H1 (cell line): ENCODE measurements at regions not wholly inside any gene's neighbourhood (a gene's known extent, or its start where the extent isn't known, plus 50 kb on each side); places are given as distances from the start of the nearest gene placed in this dataset.

Experiments
- CTCF ChIA-PET: fragments of 300-600 bp; sonication (Branson Sonifier 250); formaldehyde crosslinking; loops from one replicate; lab custom pipeline; 2021; ENCODE audit not compliant: partially characterized antibody; lab: Charles Lee
- POLR2A ChIA-PET: fragments of 300-600 bp; sonication (Branson Sonifier 250); formaldehyde crosslinking; loops from one replicate; lab custom pipeline; 2021; ENCODE audit warnings: inconsistent platforms; ENCODE audit not compliant: partially characterized antibody; lab: Charles Lee
- DNase-seq, 2 experiments: peaks; one replicate each; pipeline versions ENCODE4 v3.0.0 to v3.0.0-alpha.2; 2010 to 2022; ENCODE audit warnings: low spot score in 2 of 2, low read depth in 1 of 2, mixed read lengths in 1 of 2
- FAIRE-seq: peaks from 2 replicates; lab custom pipeline; 2011; peaks lifted over from hg19 to GRCh38; lab: Jason Lieb, UNC
- H2AFZ ChIP-seq: 2 replicates; pipeline ENCODE4 v1.8.1; 2012; ENCODE audit warnings: low read length, inconsistent platforms
- H2AK5ac ChIP-seq: 2 replicates; pipeline ENCODE4 v1.6.1; 2013; ENCODE audit warnings: low read depth, low read length
- H2BK120ac ChIP-seq: replicated peaks from 2 replicates; pipeline ENCODE3; 2013; ENCODE audit warnings: low read depth, low read length, inconsistent platforms
- H2BK12ac ChIP-seq: 2 replicates; pipeline ENCODE4 v1.6.1; 2013; ENCODE audit warnings: low read depth, low read length
- H2BK15ac ChIP-seq: 2 replicates; pipeline ENCODE4 v1.6.1; 2013; ENCODE audit warnings: low read length
- H2BK20ac ChIP-seq: 2 replicates; pipeline ENCODE4 v1.6.1; 2013; ENCODE audit warnings: low read length
- H2BK5ac ChIP-seq: 2 replicates; pipeline ENCODE4 v1.6.1; 2013; ENCODE audit warnings: low read depth, low read length
- H3K14ac ChIP-seq: 2 replicates; pipeline ENCODE4 v1.6.1; 2013; ENCODE audit warnings: inconsistent platforms; ENCODE audit not compliant: insufficient read length
- H3K18ac ChIP-seq: 2 replicates; pipeline ENCODE4 v1.6.1; 2013; ENCODE audit warnings: low read length; ENCODE audit errors: extremely low read depth
- H3K23ac ChIP-seq: 2 replicates; pipeline ENCODE4 v1.6.1; 2013; ENCODE audit warnings: inconsistent platforms; ENCODE audit not compliant: insufficient read length
- H3K23me2 ChIP-seq: 2 replicates; pipeline ENCODE4 v1.6.1; 2013; ENCODE audit warnings: low read depth, low read length
- H3K27ac ChIP-seq: 2 replicates; pipeline ENCODE4 v1.6.1; 2011; ENCODE audit warnings: low read depth, low read length, inconsistent platforms
- H3K27me3 ChIP-seq, 4 experiments: replicated peaks in 1 of 4; 1 replicate in 1 of 4; 2 replicates in 3 of 4; pipeline versions ENCODE4 v1.6.1 to v1.8.1; 2011 to 2013; ENCODE audit warnings: low read length in 3 of 4, mild to moderate bottlenecking in 3 of 4, inconsistent platforms in 2 of 4, mixed read lengths in 2 of 4, moderate library complexity in 1 of 4; ENCODE audit not compliant: control insufficient read depth in 3 of 4, insufficient read depth in 3 of 4; ENCODE audit errors: extremely low read depth in 1 of 4
- H3K36me3 ChIP-seq, 4 experiments: 2 replicates each; pipeline versions ENCODE4 v1.6.1 to v1.8.1; 2011 to 2013; ENCODE audit warnings: mild to moderate bottlenecking in 4 of 4, low read length in 3 of 4, moderate library complexity in 2 of 4, control low read depth in 1 of 4, inconsistent platforms in 1 of 4; ENCODE audit not compliant: insufficient read depth in 4 of 4, control insufficient read depth in 2 of 4
- H3K4ac ChIP-seq: replicated peaks from 2 replicates; pipeline ENCODE3; 2013; ENCODE audit warnings: low read length, low read depth, mixed read lengths, inconsistent platforms; ENCODE audit not compliant: insufficient read length
- H3K4me1 ChIP-seq, 4 experiments: replicated peaks in 1 of 4; 1 replicate in 1 of 4; 2 replicates in 3 of 4; pipeline versions ENCODE4 v1.6.1 to v1.8.1; 2011 to 2013; ENCODE audit warnings: low read length in 3 of 4, inconsistent platforms in 2 of 4, mixed read lengths in 1 of 4; ENCODE audit not compliant: insufficient read depth in 4 of 4, control insufficient read depth in 3 of 4
- H3K4me2 ChIP-seq, 2 experiments: 2 replicates each; pipeline versions ENCODE4 v1.6.1 to v1.8.1; 2011 to 2013; ENCODE audit warnings: low read depth in 2 of 2, low read length in 2 of 2, control low read depth in 1 of 2, inconsistent platforms in 1 of 2, mild to moderate bottlenecking in 1 of 2; ENCODE audit not compliant: insufficient read depth in 1 of 2
- H3K4me3 ChIP-seq, 4 experiments: fragments of 200-600, 300-600 bp in 1 of 4; sonication (generic), shearing (Covaris generic), sonication (Bioruptor Twin) in 1 of 4; 2 replicates each; pipeline versions ENCODE4 v1.5.1 to v1.8.1; 2011 to 2016; ENCODE audit warnings: low read length in 4 of 4, low read depth in 3 of 4, control low read depth in 2 of 4, inconsistent platforms in 2 of 4, mild to moderate bottlenecking in 2 of 4, mixed read lengths in 1 of 4, moderate library complexity in 1 of 4; ENCODE audit not compliant: insufficient read depth in 2 of 4; ENCODE audit errors: extremely low read depth in 1 of 4
- H3K56ac ChIP-seq: replicated peaks from 2 replicates; pipeline ENCODE3; 2013; ENCODE audit warnings: low read depth, mild to moderate bottlenecking, mixed read lengths, low read length, inconsistent platforms; ENCODE audit not compliant: insufficient read length
- H3K79me1 ChIP-seq: 2 replicates; pipeline ENCODE4 v1.6.1; 2013; ENCODE audit warnings: low read depth, low read length, control low read depth
- H3K79me2 ChIP-seq, 2 experiments: 2 replicates each; pipeline versions ENCODE4 v1.6.1 to v1.8.1; 2012 to 2013; ENCODE audit warnings: low read length in 2 of 2, mild to moderate bottlenecking in 2 of 2, inconsistent platforms in 1 of 2; ENCODE audit not compliant: insufficient read depth in 2 of 2, control insufficient read depth in 1 of 2
- H3K9ac ChIP-seq, 4 experiments: replicated peaks in 1 of 4; 1 replicate in 1 of 4; 2 replicates in 3 of 4; pipeline versions ENCODE4 v1.6.1 to v1.8.1; 2011 to 2013; ENCODE audit warnings: low read depth in 3 of 4, low read length in 3 of 4, control low read depth in 2 of 4, mild to moderate bottlenecking in 2 of 4, moderate library complexity in 2 of 4, inconsistent platforms in 1 of 4; ENCODE audit errors: extremely low read depth in 1 of 4
- H3K9me3 ChIP-seq, 2 experiments: 2 replicates each; pipeline versions ENCODE4 v1.6.1 to v1.8.1; 2012 to 2013; ENCODE audit warnings: mild to moderate bottlenecking in 2 of 2, moderate library complexity in 2 of 2, control low read depth in 1 of 2, inconsistent platforms in 1 of 2, low read depth in 1 of 2, low read length in 1 of 2, mixed read lengths in 1 of 2; ENCODE audit not compliant: insufficient read depth in 2 of 2
- H4K20me1 ChIP-seq, 2 experiments: replicated peaks in 1 of 2; 2 replicates each; pipeline versions ENCODE3 to v1.8.1; 2011 to 2013; ENCODE audit warnings: inconsistent platforms in 2 of 2, low read length in 2 of 2, mild to moderate bottlenecking in 1 of 2; ENCODE audit not compliant: insufficient read depth in 2 of 2, control insufficient read depth in 1 of 2
- H4K5ac ChIP-seq: 2 replicates; pipeline ENCODE4 v1.6.1; 2013; ENCODE audit warnings: low read length, low read depth, mixed read lengths, inconsistent platforms; ENCODE audit not compliant: insufficient read length
- H4K8ac ChIP-seq: 2 replicates; pipeline ENCODE4 v1.8.0; 2013; ENCODE audit warnings: mild to moderate bottlenecking, moderate library complexity, low read length, inconsistent platforms; ENCODE audit not compliant: insufficient read depth; ENCODE audit errors: extremely low read depth
- H4K91ac ChIP-seq: replicated peaks from 2 replicates; pipeline ENCODE3; 2013; ENCODE audit warnings: low read length, mixed read lengths, inconsistent platforms; ENCODE audit not compliant: insufficient read length
- CHD2 ChIP-seq: IDR thresholded peaks from 2 replicates; pipeline ENCODE4 v1.6.1; 2012; ENCODE audit warnings: low read length, improper control_type of control experiment
- GTF2F1 ChIP-seq: IDR thresholded peaks from 2 replicates; pipeline ENCODE4 v1.6.1; 2012; ENCODE audit warnings: low read depth, low read length, improper control_type of control experiment, borderline replicate concordance
- HDAC6 ChIP-seq: IDR thresholded peaks from one replicate; pipeline ENCODE4 v1.7.1; 2012; ENCODE audit warnings: low read depth, mild to moderate bottlenecking, inconsistent platforms, low read length, moderate library complexity
- JUN ChIP-seq: IDR thresholded peaks from 2 replicates; pipeline ENCODE4 v1.6.1; 2011; ENCODE audit warnings: low read depth, mild to moderate bottlenecking, improper control_type of control experiment, low read length
- KDM4A ChIP-seq: IDR thresholded peaks from one replicate; pipeline ENCODE4 v1.7.1; 2012; ENCODE audit warnings: low read depth, mild to moderate bottlenecking, moderate library complexity, low read length, inconsistent platforms; ENCODE audit not compliant: severe bottlenecking
- MAFK ChIP-seq: IDR thresholded peaks from 2 replicates; pipeline ENCODE4 v1.6.1; 2012; ENCODE audit warnings: low read depth, mild to moderate bottlenecking, improper control_type of control experiment, low read length
- RAD21 ChIP-seq, 2 experiments: IDR thresholded peaks in 1 of 2; conservative IDR thresholded peaks in 1 of 2; 2 replicates each; pipeline ENCODE4 v1.6.1; 2011; ENCODE audit warnings: low read depth in 2 of 2, low read length in 2 of 2, improper control_type of control experiment in 1 of 2, inconsistent platforms in 1 of 2, mild to moderate bottlenecking in 1 of 2, moderate library complexity in 1 of 2
- RBBP5 ChIP-seq: IDR thresholded peaks from 2 replicates; pipeline ENCODE4 v1.7.1; 2012; ENCODE audit warnings: low read depth, mild to moderate bottlenecking, inconsistent platforms, low read length, moderate library complexity, borderline replicate concordance
- RNF2 ChIP-seq: fragments of 200-900, 300-1000 bp; sonication (generic); IDR thresholded peaks from 2 replicates; pipeline ENCODE4 v1.7.1; 2016; ENCODE audit warnings: borderline replicate concordance, low read depth, mild to moderate bottlenecking, antibody characterized with exemption, low read length; ENCODE audit not compliant: poor library complexity, severe bottlenecking; ENCODE audit errors: missing control alignments
- RXRA ChIP-seq: IDR thresholded peaks from 2 replicates; pipeline ENCODE4 v1.6.1; 2011; ENCODE audit warnings: low read depth, mild to moderate bottlenecking, low read length, moderate library complexity; ENCODE audit not compliant: insufficient read depth
- SIX5 ChIP-seq: IDR thresholded peaks from 2 replicates; pipeline ENCODE4 v1.6.1; 2011; ENCODE audit warnings: mild to moderate bottlenecking, low read depth, low read length
- TAF1 ChIP-seq: IDR thresholded peaks from 2 replicates; pipeline ENCODE4 v1.6.1; 2011; ENCODE audit warnings: mild to moderate bottlenecking, low read depth, low read length
- TBP ChIP-seq: IDR thresholded peaks from 2 replicates; pipeline ENCODE4 v1.6.1; 2011; ENCODE audit warnings: low read depth, low read length, improper control_type of control experiment
- ZNF274 ChIP-seq: IDR thresholded peaks from 2 replicates; pipeline ENCODE4 v1.7.0; 2012; ENCODE audit warnings: low read length, borderline replicate concordance; ENCODE audit errors: extremely low read depth
- WGBS, 2 experiments: shearing (Covaris generic) in 1 of 2; methylation state at CpG; one replicate each; pipeline versions ENCODE4 v1.1.6 to v1.1.7; 2013 to 2015; ENCODE audit warnings: low lambda C conversion rate in 2 of 2, mixed read lengths in 2 of 2, inconsistent platforms in 1 of 2, low coverage in 1 of 2, missing lambda C conversion rate in 1 of 2; ENCODE audit not compliant: insufficient replicate concordance in 2 of 2, insufficient coverage in 1 of 2, insufficient read length in 1 of 2; ENCODE audit errors: extremely low coverage in 1 of 2, missing lambda C conversion rate in 1 of 2; 5-methylcytosine and 5-hydroxymethylcytosine counted together

DNA sequence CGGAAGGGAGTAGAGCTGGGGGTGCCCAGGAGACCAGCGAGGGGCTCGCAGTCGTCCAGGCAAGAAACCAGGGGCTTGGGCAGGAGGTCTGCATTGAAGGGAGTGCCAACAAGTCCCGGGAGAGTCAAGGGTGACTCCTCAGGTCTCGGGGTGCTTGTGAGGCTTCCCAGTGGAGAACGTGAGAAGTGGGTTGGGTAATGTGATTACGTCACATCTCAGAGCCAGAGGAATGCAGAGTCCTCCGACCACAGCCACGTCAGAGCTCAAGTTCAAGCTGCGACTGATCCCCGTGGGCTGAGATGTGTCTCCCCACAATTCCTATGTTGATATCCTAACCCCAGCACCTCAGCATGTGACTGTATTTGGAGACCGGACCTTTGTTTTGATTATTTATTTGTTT lies 89.7 kb upstream of the SHANK2 start:
- H4K91ac ChIP-seq: no peak overlapping the region
- no peak overlapping the region for H3K4ac ChIP-seq
- H4K5ac ChIP-seq: no peak overlapping the region
- no peak overlapping the region for H2AFZ ChIP-seq
- peaks cover 0 to 5% (median 0%) of the 10 kb centered on the region in 4 experiments; a peak in 2 of 7 replicates for H3K4me1 ChIP-seq
- H2BK15ac ChIP-seq: no peak overlapping the region
- no peaks in the 10 kb centered on the region for H3K27me3 ChIP-seq
- no peak for DNase-seq
- H3K4me2 ChIP-seq: no peak overlapping the region
- no peaks in the 10 kb centered on the region for H3K9me3 ChIP-seq
- H3K36me3 ChIP-seq: no peaks in the 10 kb centered on the region
- H2BK20ac ChIP-seq: no peak overlapping the region
- H4K20me1 ChIP-seq: no peaks in the 10 kb centered on the region
- no peaks in the 10 kb centered on the region for H3K23me2 ChIP-seq
- CTCF ChIA-PET: interaction anchor here (0.9 to 3.6 kb wide), 8 partner anchors 8 to 255 kb away, joined by 3 to 15 read pairs (median 4); partner anchors contain the start of gene SHANK2
- H3K79me2 ChIP-seq: no peaks in the 10 kb centered on the region
- H3K23ac ChIP-seq: no peak overlapping the region
- POLR2A ChIA-PET: no interaction called here
- no peak overlapping the region for H3K18ac ChIP-seq
- H3K56ac ChIP-seq: no peak overlapping the region
- H2BK12ac ChIP-seq: no peak overlapping the region
- no peak overlapping the region for H2BK5ac ChIP-seq
- FAIRE-seq: no peak
- no peak overlapping the region for H3K14ac ChIP-seq
- H4K8ac ChIP-seq: no peak overlapping the region
- H3K79me1 ChIP-seq: no peaks in the 10 kb centered on the region
- H2BK120ac ChIP-seq: no peak overlapping the region
- H2AK5ac ChIP-seq: no peak overlapping the region
- no peak overlapping the region for H3K9ac ChIP-seq
- no peak overlapping the region for H3K4me3 ChIP-seq
- 92% methylated on average over 13 of the region's 13 CpGs; no CpG with 5 or more reads in 1 of the 2 experiments for WGBS, 2 experiments
- H3K27ac ChIP-seq: no peak overlapping the region
- TF ChIP-seq MAFK (no peak), KDM4A (no peak), TBP (no peak), RBBP5 (no peak), RXRA (no peak), HDAC6 (no peak), TAF1 (no peak), ZNF274 (no peak), RAD21 (IDR thresholded peaks at IDR 0.05 in 1 of 2, conservative IDR thresholded peaks at IDR 0.05 in 1 of 2; ENCODE audit: low read depth in 2 of 2, low read length in 2 of 2) (no peak), CHD2 (no peak), GTF2F1 (no peak), JUN (no peak), RNF2 (no peak), SIX5 (no peak)
